Adrenal gland (tissue), 9 donors: ENCODE measurements at regions not wholly inside any gene's neighbourhood (a gene's known extent, or its start where the extent isn't known, plus 50 kb on each side); places are given as distances from the start of the nearest gene placed in this dataset.

Source experiments
- DNase-seq, 7 donors: peaks; one replicate each; pipeline ENCODE4 v3.0.0-alpha.2; 2019 to 2020
- H3K27ac ChIP-seq, 5 donors: fragments of 200-600 bp; sonication (generic) in 4 of 5; 1 replicate in 3 of 5; 2 replicates in 2 of 5; pipeline versions ENCODE4 v1.5.1 to v1.8.0; 2016 to 2020; ENCODE audit warnings: mild to moderate bottlenecking in 1 of 5
- H3K27me3 ChIP-seq: fragments of 200-600 bp; 2 replicates; pipeline ENCODE4 v1.8.0; 2021
- H3K36me3 ChIP-seq, 2 donors: fragments of 200-600 bp; replicated peaks in 1 of 2; 1 replicate in 1 of 2; 2 replicates in 1 of 2; pipeline versions ENCODE4 v1.5.1 to v1.8.0; 2018 to 2022
- H3K4me1 ChIP-seq, 2 donors: fragments of 200-600 bp; replicated peaks in 1 of 2; 1 replicate in 1 of 2; 2 replicates in 1 of 2; pipeline versions ENCODE4 v1.5.1 to v1.8.0; 2018 to 2021
- H3K4me3 ChIP-seq, 4 donors: fragments of 200-600 bp; sonication (generic) in 3 of 4; one replicate each; pipeline ENCODE4 v1.5.1; 2016 to 2018
- H3K9me3 ChIP-seq, 3 donors: fragments of 200-600 bp; sonication (generic) in 1 of 3; replicated peaks in 1 of 3; 1 replicate in 2 of 3; 2 replicates in 1 of 3; pipeline versions ENCODE4 v1.5.1 to v1.8.0; 2016 to 2021
- CTCF ChIP-seq, 6 experiments: fragments of 450-650 bp in 4 of 6; fragments of 200-600 bp in 2 of 6; sonication (generic) in 1 of 6; IDR thresholded peaks; 1 replicate in 5 of 6; 2 replicates in 1 of 6; pipeline versions ENCODE4 v1.5.1 to v1.8.0; 2016 to 2021; ENCODE audit warnings: antibody characterized with exemption in 6 of 6, mild to moderate bottlenecking in 2 of 6, moderate library complexity in 1 of 6
- POLR2A ChIP-seq, 2 donors: fragments of 450-650 bp; IDR thresholded peaks; one replicate each; pipeline ENCODE4 v1.6.1; 2017; ENCODE audit warnings: antibody characterized with exemption in 2 of 2, mild to moderate bottlenecking in 2 of 2, moderate library complexity in 1 of 2
- WGBS, 4 donors: extraction: QIAGEN DNeasy Blood & Tissue Kit in 2 of 4; methylation state at CpG; one replicate each; pipeline versions ENCODE4 v1.1.5 to v1.1.7; 2013 to 2017; 5-methylcytosine and 5-hydroxymethylcytosine counted together
- intact Hi-C, 2 donors: fragments of 100-400 bp; cut with DNase I; formaldehyde crosslinking; loops; one replicate each; pipeline versions ENCODE4 v1.14.1 to v1.15.0; 2022 to 2023
- donor health status: healthy with polysubstance abuse.
- donor health status: Bipolar disorder and iron deficiency.
- donor health status: DM: yes; HTN: yes; CAD: no.
- donor health status: DM: no; HTN: no; CAD: no.
- donor health status: DM: no; HTN: no; CAD: no.

GRCh38 chr6:112486454-112486853, 139.3 kb downstream of the RFPL4B start:
- H3K27ac ChIP-seq = no peak overlapping the region
- no peak for DNase-seq
- H3K9me3 ChIP-seq = no peaks in the 10 kb centered on the region
- H3K4me1 ChIP-seq = no peaks in the 10 kb centered on the region
- H3K36me3 ChIP-seq = no peaks in the 10 kb centered on the region
- H3K4me3 ChIP-seq = no peak overlapping the region
- intact Hi-C loops = no loop called here
- TF ChIP-seq POLR2A (IDR thresholded peaks at IDR 0.05) (no peak), CTCF (IDR thresholded peaks at IDR 0.05) (no peak)
- no peaks in the 10 kb centered on the region for H3K27me3 ChIP-seq
- 69 to 88% (median 76%) methylated on average over 3 of the region's 3 CpGs for WGBS, 4 donors

DNA sequence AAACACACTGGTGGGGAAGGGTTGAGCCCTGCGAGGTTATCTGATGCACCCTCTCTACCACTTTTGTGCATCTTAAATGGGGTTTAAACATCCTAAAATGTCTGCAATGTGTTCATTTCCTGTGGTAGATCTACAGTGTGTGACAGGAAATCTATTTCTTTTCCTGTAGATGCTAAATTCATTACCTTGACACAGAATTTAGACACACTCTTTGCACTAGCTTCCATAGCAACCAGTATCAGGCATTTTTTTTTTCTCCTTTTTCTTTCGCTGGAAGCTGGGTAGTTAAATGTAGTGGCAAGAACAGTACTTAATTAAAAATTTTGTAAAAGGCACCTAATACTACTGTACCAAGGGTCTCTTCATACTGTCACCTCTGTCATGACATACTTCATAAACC, 141.1 kb downstream of the RFPL4B start:
- Histone ChIP-seq H3K9me3 (no peaks in the 10 kb centered on the region), H3K4me3 (no peak overlapping the region), H3K27me3 (no peaks in the 10 kb centered on the region), H3K27ac (no peak overlapping the region), H3K4me1 (no peaks in the 10 kb centered on the region), H3K36me3 (no peaks in the 10 kb centered on the region)
- TF ChIP-seq CTCF (IDR thresholded peaks at IDR 0.05) (no peak), POLR2A (IDR thresholded peaks at IDR 0.05) (no peak)
- 71 to 90% (median 79%) methylated on average over 2 of the region's 2 CpGs for WGBS, 4 donors
- DNase-seq = no peak
- intact Hi-C loops = no loop called here

GRCh38 chr6:112501705-112502104, 154.6 kb downstream of the RFPL4B start:
- peak in 1 of 7 donors; percentile 50 for DNase-seq
- H3K4me3 ChIP-seq = no peak overlapping the region
- no peak overlapping the region for H3K27ac ChIP-seq
- WGBS, 4 donors = 22 to 41% (median 25%) methylated on average over 5 of the region's 5 CpGs
- no peak for TF ChIP-seq CTCF (IDR thresholded peaks at IDR 0.05)
- TF ChIP-seq POLR2A (IDR thresholded peaks at IDR 0.05) = no peak
- no peaks in the 10 kb centered on the region for H3K4me1 ChIP-seq
- no peaks in the 10 kb centered on the region for H3K36me3 ChIP-seq
- no peaks in the 10 kb centered on the region for H3K27me3 ChIP-seq
- intact Hi-C loops = no loop called here
- no peaks in the 10 kb centered on the region for H3K9me3 ChIP-seq

DNA sequence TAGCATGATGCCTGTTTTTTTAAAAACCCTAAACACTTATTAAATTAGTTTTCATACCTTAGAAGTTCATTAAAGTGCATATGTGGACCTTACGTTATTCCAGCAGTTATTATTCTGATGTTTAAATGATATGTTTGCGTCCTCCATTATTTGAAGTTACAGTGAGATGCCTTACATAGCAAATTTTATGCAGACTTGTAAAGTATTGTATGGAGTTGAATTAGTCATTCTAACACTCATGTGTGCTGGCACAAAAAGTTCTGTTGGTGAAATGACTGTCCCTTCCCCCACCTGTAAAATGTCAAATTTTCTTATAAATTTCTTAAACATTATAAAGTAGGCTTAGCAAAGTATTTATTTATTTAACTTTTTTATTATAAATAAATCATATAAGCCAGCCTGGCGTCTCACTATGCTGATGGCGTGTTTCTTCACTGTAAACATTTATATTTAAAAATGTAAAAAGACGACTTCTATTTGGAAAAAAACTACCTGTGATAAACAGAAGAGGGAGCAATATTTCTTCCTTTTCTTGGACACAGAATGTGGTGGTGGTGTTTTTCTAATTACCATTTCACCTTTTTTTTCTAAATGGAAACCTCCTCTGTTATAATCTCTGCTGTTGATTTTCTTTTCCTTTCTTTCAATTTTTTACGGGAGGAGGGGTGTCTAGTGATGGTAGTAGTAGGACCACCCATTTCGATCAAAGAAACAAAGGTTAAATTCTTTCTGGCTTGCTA, 155.4 kb downstream of the RFPL4B start:
- H3K9me3 ChIP-seq = no peaks in the 10 kb centered on the region
- 57 to 63% (median 60%) methylated on average over 7 of the region's 7 CpGs for WGBS, 4 donors
- H3K4me1 ChIP-seq = no peaks in the 10 kb centered on the region
- H3K4me3 ChIP-seq = no peak overlapping the region
- H3K27me3 ChIP-seq = no peaks in the 10 kb centered on the region
- DNase-seq = no peak
- no peak overlapping the region for H3K27ac ChIP-seq
- intact Hi-C loops = no loop called here
- H3K36me3 ChIP-seq = no peaks in the 10 kb centered on the region
- TF ChIP-seq POLR2A (IDR thresholded peaks at IDR 0.05) = no peak
- TF ChIP-seq CTCF (IDR thresholded peaks at IDR 0.05) = peak in 1 of 6 experiments; percentile 21
